ENCODE measurements at regions not wholly inside any gene's neighbourhood (a gene's known extent, or its start where the extent isn't known, plus 50 kb on each side); places are given as distances from the start of the nearest gene placed in this dataset.
"Not testable (repeated sequence)": the region's sequence is repeated elsewhere in the genome, so short reads cannot be mapped to it uniquely, and the experiment has no call there.

DNA sequence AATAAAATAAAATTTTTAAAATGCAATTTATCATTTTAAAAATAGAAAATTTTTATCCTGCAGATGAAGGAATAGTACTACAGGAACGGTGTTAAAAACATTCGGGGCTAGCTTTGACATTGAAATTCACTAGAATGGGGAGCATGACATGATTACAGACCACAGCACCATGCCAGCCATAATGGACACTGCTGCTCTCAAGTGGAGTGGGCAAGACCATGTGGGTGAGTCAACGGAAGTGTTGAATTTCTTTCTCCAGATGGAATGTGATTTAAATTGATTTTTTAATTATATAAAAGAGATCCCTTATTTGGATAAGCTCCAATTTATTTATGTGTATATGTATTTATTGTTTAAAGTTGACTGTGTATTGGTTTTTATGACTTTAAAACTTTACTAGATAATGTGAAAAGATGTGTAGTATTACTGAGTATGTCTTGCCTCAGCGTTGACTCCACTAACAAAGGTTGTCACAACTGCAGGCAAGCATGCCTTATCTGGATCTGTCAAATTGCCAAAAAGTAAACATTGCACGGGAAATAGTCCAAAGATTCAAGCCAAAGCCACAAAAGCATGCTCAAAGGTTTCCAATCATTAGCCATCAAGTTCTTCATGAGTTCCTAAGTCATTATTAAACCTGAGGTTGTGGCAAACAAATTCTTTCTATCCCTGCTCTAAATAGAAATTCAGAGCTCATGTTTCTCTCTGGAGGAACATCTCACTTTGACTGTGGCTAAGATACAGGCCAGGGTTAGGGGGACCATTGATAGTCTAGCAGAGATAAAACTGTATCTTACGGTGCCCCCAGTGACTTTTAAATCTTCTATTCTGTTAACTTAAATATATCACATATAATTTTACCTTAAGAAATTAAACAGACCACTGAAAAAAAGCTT, 536.9 kb downstream of the TMX3 start:
- no peak for DNase-seq (ENCODE audit: extremely low spot score)
- ChIA-PET POLR2A (no interaction called here), CTCF (no interaction called here)
- TF ChIP-seq, protein P1, sequence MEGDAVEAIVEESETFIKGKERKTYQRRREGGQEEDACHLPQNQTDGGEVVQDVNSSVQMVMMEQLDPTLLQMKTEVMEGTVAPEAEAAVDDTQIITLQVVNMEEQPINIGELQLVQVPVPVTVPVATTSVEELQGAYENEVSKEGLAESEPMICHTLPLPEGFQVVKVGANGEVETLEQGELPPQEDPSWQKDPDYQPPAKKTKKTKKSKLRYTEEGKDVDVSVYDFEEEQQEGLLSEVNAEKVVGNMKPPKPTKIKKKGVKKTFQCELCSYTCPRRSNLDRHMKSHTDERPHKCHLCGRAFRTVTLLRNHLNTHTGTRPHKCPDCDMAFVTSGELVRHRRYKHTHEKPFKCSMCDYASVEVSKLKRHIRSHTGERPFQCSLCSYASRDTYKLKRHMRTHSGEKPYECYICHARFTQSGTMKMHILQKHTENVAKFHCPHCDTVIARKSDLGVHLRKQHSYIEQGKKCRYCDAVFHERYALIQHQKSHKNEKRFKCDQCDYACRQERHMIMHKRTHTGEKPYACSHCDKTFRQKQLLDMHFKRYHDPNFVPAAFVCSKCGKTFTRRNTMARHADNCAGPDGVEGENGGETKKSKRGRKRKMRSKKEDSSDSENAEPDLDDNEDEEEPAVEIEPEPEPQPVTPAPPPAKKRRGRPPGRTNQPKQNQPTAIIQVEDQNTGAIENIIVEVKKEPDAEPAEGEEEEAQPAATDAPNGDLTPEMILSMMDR (IDR thresholded peaks at IDR 0.05; ENCODE audit: control extremely low read depth, extremely low read depth, low read depth, missing control alignments), result no peak

DNA sequence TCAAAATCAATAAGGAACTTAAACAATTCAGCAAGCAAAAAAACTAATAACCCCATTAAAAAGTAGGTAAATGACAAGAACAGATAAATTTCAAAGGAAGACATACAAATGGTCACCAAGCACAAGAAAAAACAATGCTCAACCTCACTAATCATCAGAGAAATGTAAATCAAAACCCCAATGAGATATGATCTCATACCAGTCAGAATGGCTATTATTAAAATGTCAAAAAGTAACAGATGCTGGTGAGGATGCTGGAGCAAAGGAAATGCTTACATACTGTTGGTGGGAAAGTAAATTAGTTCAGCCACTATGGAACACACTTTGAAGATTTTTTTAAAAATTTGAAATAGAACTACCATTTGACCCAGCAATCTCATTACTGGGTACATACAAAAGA, 538.0 kb downstream of the TMX3 start:
- no peak for DNase-seq (ENCODE audit: extremely low spot score)
- POLR2A ChIA-PET, result no interaction called here
- TF ChIP-seq, protein P1 (IDR thresholded peaks at IDR 0.05; ENCODE audit: control extremely low read depth, extremely low read depth, low read depth, missing control alignments), result no peak
- CTCF ChIA-PET, result no interaction called here

DNA sequence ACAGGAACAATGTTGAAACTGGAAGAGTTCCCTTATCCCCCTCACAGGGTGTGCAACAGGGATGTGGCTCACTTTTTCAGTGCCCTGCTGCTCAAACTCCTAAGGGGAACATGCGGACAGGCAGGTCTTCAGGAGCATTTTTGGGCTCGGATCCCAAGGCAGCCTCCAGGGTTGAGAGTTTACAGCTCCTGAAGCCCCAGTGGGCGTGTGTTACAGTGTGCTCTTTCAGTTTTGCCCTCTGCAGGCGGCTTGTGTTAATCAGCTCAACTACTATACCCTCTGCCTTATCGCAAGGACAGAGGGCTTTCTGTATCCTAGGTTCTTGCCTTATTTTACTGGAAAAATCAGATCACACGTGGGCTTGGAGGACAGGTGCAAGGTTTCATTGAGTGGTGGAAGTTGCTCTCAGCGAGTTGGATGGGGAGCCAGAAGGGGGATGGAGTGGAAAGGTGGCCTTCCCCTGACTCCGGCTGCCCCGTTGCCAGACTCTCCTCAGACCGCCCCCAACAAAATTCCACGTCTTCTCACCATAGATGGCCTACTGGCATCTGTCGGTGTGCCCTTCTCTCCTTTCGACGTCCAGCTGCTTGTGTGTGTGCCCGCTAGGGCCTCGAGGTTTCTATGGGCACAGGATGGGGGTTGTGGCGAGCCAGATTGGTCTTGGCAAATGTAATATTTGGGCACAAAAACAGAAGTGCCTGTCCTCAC, 541.9 kb downstream of the TMX3 start:
- ChIA-PET POLR2A (interaction anchor here (0.6 kb wide), 1 partner anchor 126 kb away, joined by 3 read pairs; no protein-coding TSS in a partner anchor), CTCF (interaction anchor here (2.4 kb wide), 1 partner anchor 10 kb away, joined by 6 read pairs; no protein-coding TSS in a partner anchor)
- TF ChIP-seq, protein P1 (IDR thresholded peaks at IDR 0.05; ENCODE audit: control extremely low read depth, extremely low read depth, low read depth, missing control alignments), result no peak
- no peak for DNase-seq (ENCODE audit: extremely low spot score)

GRCh38 chr18:68164909-68165308, 550.0 kb downstream of the TMX3 start:
- CTCF ChIA-PET, result no interaction called here
- TF ChIP-seq, protein P1 (IDR thresholded peaks at IDR 0.05; ENCODE audit: control extremely low read depth, extremely low read depth, low read depth, missing control alignments), result no peak
- DNase-seq (ENCODE audit: extremely low spot score), result no peak
- POLR2A ChIA-PET, result no interaction called here

GRCh38 chr18:68153821-68154220, 561.1 kb downstream of the TMX3 start:
- POLR2A ChIA-PET; DNase-seq (ENCODE audit: extremely low spot score): not testable (repeated sequence)
- CTCF ChIA-PET, result interaction anchor here (1.1 to 1.2 kb wide), 2 partner anchors 14 to 69 kb away, joined by 3 to 4 read pairs; no protein-coding TSS in a partner anchor

DNA sequence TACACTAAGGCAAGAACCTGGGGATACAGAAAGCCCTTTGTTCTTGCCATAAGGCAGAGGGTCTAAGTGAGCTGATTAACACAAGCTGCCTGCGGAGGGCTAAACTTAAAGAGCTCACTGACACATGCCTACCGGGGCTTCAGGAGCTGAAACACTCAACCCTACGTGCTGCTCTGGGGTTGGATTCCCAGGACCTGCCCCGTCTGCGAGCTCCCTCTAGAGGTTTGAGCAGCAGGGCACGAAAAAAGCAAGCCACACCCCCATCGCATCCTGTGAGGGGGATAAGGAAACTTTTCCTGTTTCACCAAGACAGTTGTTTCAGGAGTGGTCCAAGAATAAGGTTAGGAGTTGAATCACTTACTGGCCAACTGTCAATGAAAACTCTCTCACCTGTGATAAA, 562.1 kb downstream of the TMX3 start:
- CTCF ChIA-PET, result interaction anchor here (1.2 to 1.3 kb wide), 2 partner anchors 10 to 68 kb away, joined by 3 to 4 read pairs; no protein-coding TSS in a partner anchor
- TF ChIP-seq, protein P1 (IDR thresholded peaks at IDR 0.05; ENCODE audit: control extremely low read depth, extremely low read depth, low read depth, missing control alignments), result no peak
- POLR2A ChIA-PET, result no interaction called here
- no peak for DNase-seq (ENCODE audit: extremely low spot score)

- ChIA-PET CTCF (interaction anchor here (1.3 kb wide), 1 partner anchor 13 kb away, joined by 4 read pairs; no protein-coding TSS in a partner anchor), POLR2A (no interaction called here)
- TF ChIP-seq, protein P1 (IDR thresholded peaks at IDR 0.05; ENCODE audit: control extremely low read depth, extremely low read depth, low read depth, missing control alignments), result no peak
- DNase-seq (ENCODE audit: extremely low spot score), result no peak
Measured at GRCh38 chr18:68150961-68151360, 563.9 kb downstream of the TMX3 start.
